Muscle of back (tissue), 3 donors: ENCODE measurements at regions not wholly inside any gene's neighbourhood (a gene's known extent, or its start where the extent isn't known, plus 50 kb on each side); places are given as distances from the start of the nearest gene placed in this dataset.

Source experiments
- DNase-seq, 3 donors: peaks; one replicate each; pipeline versions ENCODE4 v3.0.0 to v3.0.0-alpha.2; 2013

DNA sequence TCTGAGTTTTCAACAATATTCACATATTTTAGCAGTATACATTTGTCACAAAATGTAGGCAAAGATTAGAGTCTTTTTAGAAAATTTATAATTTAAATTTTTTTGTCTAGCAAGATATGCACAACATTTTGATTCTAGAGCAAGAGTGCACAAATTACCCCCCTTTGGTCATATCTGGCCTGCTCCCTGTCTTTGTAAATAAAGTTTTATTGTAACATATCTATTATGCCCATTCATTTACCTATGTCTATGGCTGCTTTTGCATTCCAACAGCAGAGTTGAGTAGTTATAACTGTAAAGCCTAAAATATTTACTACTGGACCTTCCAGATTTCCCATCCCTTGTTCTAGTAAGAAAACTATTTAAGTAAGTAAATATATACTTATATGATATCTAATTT lies 430.7 kb downstream of the EDEM1 start:
- no peak for DNase-seq

DNA sequence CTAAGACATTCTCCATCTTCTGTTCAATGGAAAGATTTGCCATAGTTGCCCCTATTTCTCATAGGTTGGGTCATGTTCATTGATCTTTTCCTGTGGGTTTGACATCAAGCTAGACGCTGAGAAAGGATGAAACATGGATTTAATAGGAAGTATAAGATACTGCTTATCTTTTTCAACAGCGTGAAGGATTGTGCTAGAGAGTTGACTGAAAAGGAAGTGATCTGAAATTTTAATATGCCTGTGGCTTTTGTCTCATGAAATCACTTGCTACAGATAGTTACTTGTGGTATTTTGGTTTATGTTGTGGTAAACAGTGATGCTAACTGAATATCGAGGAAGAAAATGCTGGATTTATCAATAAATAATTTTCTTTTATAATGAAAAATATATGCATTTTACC lies 442.9 kb downstream of the EDEM1 start:
- no peak for DNase-seq

DNA sequence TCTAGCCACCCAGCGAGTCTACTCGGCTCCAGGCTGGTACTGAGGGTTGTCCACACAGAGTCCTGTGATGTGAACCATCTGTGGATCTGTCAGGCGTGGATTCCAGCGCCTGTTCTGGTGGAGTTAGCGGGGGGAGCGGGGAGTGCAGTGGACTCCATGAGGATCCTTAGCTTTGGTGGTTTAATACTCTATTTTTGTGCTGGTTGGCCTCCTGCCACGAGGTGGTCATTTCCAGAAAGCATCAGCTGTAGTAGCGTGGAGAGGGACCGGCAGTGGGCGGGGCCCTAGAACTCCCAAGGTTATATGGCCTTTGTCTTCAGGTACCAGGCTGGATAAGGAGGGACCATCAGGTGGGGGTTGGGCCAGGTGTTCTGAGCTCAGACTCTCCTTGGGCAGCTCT lies 446.5 kb downstream of the EDEM1 start:
- no peak for DNase-seq

DNA sequence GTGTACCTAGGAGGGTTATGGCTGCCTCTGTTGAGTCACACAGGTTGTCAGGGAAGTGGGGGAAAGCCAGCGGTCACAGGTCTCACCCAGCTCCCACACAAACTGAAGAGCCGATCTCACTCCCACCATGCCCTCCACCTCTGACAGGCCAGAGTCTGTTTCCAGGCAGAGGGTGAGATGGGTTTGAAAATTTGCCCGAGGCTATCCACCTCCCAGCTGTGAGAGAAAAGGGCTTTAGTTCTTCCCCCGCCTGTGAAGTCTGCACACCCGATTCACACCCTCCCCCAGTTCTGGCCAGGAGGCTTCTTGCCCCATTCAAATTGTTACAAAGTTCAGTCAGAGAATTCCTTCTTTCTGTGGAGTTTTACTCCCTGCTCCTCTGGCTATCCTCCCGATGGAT lies 446.9 kb downstream of the EDEM1 start:
- no peak for DNase-seq

DNA sequence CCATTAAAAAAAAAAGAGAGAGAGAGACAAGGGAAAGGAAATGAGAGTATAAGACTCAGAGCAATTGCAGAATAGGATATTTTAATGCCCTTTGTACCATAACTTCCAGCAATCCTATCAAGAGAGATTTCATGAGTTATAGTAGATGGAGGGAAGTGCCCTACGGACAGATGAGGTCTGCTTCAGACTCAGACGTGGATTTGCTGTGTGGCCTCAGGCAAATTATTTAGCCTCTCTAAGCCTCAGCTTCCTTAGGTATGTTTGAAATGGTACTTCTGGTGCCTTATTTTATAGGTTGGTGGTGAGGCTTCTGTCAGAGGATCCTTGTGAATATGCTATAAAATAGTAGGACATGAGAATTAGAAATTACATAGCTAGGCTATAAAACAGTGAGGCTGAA lies 448.2 kb downstream of the EDEM1 start:
- no peak for DNase-seq

DNA sequence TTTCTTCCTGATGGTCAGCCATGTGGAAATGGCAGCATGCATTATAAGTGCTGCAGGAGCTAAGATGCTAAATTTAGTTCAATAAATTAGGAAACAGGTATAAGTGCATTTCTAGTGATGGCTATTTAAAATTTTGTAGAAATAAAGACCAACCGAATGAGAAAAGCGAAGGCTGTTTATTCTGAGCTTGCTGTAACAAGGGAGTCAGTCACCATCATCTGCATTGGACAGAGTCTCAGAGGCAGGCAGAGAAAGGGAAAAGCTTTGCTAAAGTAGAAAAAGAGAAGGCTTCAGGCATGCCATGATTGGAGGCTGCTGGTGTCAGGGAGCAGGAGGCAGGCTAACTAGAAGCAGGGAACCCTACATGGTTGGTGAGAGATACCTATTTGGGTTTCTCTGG lies 451.0 kb downstream of the EDEM1 start:
- no peak for DNase-seq

DNA sequence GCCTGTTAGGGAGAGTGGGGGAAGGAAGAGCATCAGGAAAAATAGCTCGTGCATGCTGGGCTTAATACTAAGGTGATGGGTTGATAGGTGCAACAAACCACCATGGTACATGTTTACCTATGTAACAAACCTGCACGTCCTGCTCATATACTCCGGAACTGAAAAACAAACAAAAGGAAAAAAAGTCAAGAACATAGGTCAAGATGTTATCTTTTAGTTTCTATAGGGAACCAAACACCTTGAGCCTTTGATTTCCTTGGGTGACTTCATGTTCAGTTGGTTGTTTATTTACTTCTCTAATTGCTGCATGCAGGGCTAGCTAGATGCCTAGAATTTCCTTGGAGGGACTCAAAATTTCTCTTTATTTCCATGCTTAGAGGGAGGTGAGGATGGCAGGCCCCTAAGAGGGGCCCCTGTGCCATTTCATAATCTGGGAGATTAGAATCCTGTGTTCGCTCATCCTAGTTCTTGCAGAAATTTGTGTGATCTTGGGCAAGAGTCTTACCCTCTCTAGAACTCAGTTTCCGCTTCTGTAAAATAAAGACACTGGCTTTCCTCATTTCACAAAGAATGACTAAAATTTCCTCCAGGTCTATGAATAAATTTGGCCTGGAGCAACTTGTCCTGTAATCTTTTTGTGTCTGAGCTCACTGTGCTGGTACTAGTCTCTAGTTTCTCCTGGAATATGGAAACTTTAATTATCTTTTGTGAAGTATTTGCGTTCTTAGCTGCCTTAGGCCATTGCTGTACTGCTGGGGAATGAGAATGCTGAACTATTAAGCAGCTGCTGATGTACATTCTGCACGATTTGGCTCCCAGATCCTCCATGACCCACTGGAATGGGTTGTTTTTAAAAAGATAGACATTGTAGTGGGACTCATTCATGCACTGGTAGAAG lies 457.5 kb downstream of the EDEM1 start:
- no peak for DNase-seq

DNA sequence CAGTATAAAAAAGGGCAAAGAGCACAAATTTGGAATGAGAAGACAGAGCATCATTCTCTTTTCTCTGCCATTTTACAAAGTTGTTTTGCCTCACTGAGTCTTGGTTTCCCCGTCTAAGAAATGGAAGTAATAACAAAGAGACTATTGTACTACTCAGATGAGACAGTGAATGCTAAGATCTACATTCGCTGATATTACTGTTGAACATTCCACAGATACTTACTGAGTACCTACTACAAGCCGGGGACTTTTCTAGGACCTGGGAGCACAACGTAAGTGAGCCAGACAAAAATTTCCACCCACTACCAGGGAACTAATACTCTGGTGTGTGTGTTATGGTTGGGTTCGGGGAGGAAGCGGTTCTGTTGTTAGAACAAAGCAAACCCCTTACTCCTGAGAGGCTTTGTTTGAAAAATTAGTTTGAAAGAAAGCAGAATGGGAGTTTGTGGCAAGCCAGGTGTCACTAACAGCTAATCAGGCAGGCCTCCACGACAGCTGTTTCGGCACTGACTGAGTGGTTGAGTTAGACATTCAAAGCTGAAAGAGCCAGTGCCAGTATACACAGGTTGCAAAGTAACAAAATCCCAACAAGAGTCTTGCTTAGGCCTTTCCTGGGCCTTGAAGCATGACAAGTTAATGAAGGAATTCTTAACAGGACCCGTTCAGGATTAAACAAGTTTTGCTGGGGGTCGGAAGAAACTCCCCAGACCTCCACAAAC lies 458.3 kb downstream of the EDEM1 start:
- DNase-seq = no peak

DNA sequence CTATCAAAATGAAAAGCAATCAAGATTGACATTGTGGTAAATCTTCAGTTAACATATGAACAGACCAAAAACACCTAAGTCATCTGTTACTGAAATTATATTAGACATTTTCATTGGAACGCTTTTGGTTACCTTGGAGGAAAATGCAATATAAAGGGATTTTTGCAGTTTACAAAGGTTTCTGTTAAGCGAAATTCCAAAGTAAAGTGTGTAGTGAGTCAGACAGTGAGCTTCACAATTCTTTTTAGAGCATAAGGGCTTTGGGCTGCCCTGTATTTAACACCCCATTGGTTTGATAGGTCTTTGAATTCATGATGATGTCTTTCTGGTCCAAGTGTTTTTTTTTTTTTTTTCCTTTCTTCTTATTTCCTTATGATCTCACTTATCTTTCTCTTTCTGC lies 462.8 kb downstream of the EDEM1 start:
- no peak for DNase-seq

DNA sequence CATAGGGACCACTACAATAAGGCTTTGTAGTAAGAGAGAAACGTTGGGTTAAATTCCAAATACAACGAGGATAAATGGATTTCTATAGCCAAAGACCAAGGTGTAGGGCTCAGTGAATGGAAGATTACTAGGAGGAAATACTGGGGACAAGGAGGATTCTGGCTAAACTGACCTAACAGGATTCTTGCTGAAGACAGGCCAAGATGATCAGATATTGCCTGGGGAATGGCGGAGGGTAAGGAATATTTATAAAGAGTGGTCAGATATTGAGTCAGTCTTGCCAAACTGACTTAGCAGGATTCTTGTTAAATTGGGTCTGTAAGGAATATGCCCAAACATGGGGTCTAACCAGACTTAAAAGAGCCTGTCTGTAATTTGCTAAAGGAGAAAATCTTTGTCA lies 463.8 kb downstream of the EDEM1 start:
- DNase-seq = no peak

DNA sequence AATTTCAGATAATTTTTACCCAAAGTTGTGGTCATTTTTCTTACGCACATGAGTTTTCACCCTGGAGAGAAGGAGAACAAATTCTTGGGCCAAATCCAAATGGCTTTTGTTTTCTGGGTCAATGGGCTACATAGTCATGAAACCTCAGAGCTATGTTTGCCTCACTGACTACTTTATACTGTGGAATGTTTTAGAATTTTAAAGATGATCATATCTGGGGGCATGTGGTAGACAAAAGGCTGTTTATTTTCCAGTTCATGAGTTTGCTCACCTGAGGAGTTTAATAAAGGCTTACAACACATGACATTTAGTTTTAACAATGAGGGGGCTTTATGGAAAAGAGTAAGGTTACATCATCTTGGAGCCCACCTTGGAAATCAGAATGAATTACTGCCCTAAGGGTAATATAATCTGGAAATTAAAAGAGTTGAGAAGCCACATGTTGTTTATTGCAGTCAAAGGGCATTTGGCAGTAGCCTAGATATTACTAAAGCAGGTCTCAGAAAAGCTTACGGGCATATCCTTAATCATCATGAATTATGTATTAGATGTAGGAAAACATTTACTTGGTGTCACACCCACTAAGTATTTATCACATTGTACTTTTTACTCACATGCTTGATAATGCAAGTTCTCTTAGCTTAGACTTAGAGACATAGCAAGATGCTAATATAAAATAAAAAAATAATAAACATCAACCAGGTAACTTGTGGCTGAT lies 466.1 kb downstream of the EDEM1 start:
- DNase-seq = no peak

DNA sequence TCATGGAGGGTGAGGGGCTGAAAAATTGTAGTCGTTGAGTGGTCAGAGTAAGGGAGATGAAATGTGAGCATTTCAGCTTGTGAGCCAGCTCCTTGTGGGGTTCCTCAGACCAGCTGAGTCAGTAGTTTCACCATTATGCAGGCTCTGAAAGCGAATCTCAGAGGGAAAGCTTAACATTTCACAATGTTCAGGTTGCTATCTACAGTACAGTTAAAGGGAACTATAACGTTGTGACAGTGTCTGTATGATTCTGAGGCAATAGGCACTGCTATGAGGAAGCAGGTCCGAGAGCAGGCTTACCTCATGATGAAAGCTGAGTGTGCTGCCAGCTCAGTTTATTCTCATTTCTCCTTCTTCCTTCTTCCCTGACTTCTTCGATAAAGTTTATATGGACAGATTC lies 469.6 kb downstream of the EDEM1 start:
- peak in 1 of 3 donors; percentile 5 for DNase-seq

DNA sequence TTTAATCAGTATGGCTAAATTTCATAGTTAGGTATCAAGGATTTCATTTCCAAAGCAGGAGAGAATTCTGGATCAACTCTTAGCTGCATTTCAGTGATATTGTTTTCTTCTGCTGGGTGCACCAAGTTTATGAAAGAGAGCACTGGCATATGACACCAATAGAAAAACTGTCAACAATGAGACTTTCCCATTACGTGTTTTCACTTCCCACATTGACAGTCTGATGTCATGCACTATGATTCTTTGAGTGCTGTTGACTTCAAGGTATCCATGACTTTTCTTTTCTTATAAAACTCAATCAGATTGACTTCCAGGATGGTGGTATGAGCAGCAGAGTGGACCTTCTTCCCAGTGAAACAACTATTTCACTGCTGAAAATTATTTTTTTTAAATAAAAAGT lies 476.1 kb downstream of the EDEM1 start:
- DNase-seq = no peak

DNA sequence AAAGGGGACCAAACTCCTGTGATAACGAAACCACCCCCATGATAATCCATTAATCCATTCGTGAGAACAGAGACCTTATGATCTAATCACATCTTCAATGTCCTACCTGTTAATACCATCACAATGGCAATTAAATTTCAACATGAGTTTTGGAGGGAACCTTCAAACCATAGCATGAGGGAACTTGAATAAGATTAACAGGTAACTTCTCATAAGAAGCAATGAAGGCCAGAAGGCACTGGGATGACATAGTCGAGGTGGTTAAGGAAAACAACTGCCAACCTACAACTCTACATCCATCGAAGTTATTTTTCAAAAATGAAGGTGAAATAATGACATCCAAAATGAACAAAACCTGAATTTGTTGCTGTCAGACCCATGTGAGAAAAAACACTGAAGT lies 478.9 kb downstream of the EDEM1 start:
- no peak for DNase-seq

DNA sequence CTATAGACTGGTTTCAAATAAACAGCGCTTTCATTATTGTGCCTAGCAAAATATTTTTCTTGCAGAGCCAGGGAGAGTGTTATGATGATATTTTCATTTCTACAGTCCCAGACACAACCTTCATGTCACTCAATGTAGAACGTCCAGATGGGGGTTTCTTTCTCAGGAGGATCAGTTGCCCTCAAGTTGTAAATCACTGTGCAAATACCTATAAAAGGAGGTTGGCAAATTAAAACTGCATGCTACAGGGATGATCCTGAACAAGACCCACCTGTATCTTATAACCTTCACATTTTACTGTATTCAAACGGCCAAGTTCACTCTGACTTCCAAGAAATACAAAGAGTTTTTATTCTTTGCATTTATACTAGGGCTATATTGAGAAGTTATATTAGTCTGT lies 486.0 kb downstream of the EDEM1 start:
- DNase-seq = no peak

DNA sequence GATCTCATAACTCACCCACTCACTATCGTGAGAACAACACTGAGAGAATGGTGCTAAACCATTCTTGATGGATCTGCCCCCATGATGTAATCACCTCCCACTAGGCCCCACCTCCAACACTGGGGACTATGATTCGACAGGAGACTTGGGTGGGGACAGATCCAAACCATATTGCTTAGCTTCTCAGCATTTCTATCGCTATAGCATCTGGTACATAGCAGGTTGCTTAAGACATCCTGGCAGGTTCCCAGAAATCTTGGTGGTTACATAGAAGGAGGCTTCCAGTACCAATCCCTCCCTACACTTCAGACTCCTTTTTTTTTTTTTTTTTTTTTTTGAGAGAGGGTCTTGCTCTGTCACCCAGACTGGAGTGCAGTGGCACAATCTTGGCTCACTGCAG lies 487.8 kb downstream of the EDEM1 start:
- no peak for DNase-seq

DNA sequence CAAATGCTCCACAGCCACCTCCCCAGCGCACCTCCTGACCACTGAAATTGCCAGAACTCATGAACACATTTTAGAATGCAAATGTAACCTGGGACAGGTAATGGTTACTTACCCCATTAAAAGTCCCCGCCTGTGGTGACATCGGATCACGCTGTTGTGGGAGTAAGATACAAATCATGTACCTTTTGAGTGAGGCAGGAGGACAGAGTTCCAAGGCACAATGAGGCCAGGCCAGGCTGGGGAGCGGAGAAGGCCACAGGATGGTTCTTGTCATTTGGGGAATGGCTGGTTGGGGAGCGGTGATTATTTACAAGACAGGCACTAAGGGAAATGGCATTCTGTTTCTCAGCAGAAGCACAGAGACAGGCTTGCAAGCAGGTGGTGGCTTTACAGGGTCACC lies 490.0 kb downstream of the EDEM1 start:
- DNase-seq = no peak

DNA sequence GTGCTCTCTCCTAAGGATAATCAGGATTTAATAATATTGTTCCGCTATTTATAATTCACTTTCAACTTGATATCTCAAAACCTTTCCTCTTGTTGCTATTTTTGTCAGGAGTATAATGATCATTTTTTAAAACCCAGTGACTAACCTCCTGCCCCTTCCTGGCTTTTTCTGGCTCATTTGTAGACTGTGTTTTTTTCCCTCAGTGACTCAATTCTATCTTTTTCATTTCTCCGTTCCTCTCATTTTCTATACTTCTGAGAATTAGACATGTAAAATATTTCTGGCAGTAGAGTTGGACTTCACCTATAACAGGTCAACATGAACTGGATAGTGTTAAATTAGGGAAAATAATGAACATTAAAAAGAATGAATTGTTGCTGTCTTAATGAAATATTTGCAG lies 490.7 kb downstream of the EDEM1 start:
- DNase-seq = no peak

DNA sequence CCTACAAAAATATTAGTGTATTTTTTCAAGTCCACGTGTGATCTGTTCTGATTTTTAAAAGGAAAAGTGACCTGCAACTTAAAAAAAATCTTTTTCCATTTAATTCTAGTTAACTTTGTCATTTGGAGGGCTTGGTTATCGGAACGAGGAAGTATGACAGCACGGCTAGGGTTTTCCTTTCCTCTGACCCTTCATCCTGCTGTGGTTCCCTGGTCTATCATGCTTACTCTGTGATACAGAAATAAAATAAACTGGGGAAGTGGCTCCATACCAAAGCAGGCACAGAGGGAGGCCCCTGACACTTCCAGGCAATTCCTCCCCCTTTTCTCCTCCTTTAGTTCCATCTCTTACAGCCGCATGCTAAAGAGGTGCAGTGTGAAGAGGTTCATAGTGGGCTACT lies 491.3 kb downstream of the EDEM1 start:
- no peak for DNase-seq

DNA sequence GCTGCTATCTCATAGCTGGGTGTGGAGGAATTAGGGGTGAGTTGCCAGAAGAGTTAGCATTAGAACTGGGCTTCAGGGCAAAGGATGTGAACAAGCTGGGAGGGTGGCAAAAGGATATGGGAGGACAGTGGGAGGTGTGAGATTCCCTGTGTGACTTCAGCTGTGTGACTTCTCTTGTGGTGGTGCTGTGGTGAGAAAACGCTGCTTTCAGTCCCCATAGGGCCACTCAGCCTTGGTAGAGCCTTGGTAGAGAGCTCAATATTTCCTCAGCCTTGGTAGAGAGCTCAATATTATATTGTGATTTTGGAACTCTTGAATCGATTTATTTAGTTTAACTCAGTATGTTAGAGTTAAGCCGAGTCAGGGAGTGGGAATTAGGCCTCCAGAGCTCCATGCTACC lies 499.7 kb downstream of the EDEM1 start:
- DNase-seq = no peak

DNA sequence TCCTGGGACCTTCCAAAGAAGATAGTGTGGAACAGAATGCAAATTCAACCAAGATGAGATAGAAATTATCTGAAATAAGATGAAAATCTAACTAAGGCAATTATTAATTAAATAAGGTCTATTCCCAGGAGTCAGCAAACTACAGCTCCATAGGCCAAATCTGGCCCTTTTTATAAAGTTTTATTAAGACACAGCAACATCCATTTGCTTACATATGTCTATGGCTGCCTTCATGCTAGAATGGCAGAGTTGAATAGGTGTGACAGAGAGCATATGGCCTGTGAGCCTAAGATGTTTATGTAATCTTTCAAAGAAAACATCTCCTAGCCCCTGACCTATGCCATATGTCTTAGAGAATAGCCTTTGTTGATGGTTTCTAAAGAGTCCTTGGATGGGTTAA lies 503.0 kb downstream of the EDEM1 start:
- no peak for DNase-seq

DNA sequence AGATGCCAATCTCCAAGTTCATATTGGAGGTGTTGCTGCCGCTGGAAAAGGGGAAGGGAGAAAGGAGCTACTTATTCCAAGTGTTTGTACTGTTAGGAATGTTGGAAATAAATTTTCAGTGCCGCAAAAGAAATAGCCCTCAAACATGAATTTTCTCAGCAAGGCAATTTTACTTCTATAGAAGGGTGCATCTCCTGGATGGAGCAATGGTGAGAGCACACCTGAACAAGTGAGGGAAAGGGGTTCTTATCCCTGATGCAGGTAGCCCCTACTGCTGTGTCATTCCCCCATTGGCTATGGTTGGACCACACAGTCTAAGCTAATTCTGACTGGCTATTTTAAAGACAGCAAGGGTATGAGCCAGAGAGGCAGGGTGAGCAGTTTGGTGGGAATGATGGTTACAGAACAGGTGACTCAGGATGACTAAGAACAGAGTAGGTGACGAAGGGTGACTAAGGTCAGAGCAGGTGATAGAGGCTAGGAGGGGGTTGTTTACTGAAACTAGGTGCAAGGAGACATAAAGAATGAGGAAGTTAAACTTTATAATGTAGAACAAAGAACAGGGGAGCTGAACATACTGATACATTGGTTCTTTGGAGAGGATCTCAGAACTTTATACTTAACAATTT lies 503.5 kb downstream of the EDEM1 start:
- DNase-seq = no peak
